Adrenal gland (tissue), 5 donors: ENCODE measurements at regions not wholly inside any gene's neighbourhood (a gene's known extent, or its start where the extent isn't known, plus 50 kb on each side); places are given as distances from the start of the nearest gene placed in this dataset.

Source experiments
- CTCF ChIP-seq, 6 experiments: fragments of 450-650 bp in 4 of 6; fragments of 200-600 bp in 2 of 6; sonication (generic) in 1 of 6; IDR thresholded peaks; 1 replicate in 5 of 6; 2 replicates in 1 of 6; pipeline versions ENCODE4 v1.5.1 to v1.8.0; 2016 to 2021; ENCODE audit warnings: antibody characterized with exemption in 6 of 6, mild to moderate bottlenecking in 2 of 6, moderate library complexity in 1 of 6
- POLR2A ChIP-seq, 2 donors: fragments of 450-650 bp; IDR thresholded peaks; one replicate each; pipeline ENCODE4 v1.6.1; 2017; ENCODE audit warnings: antibody characterized with exemption in 2 of 2, mild to moderate bottlenecking in 2 of 2, moderate library complexity in 1 of 2
- donor health status: DM: no; HTN: no; CAD: no.

GRCh38 chr10:2641028-2641427 is 426.3 kb upstream of the PFKP start:
- TF ChIP-seq CTCF (IDR thresholded peaks at IDR 0.05) (no peak), POLR2A (IDR thresholded peaks at IDR 0.05) (no peak)
